ENCODE measurements at regions not wholly inside any gene's neighbourhood (a gene's known extent, or its start where the extent isn't known, plus 50 kb on each side); places are given as distances from the start of the nearest gene placed in this dataset.

DNA sequence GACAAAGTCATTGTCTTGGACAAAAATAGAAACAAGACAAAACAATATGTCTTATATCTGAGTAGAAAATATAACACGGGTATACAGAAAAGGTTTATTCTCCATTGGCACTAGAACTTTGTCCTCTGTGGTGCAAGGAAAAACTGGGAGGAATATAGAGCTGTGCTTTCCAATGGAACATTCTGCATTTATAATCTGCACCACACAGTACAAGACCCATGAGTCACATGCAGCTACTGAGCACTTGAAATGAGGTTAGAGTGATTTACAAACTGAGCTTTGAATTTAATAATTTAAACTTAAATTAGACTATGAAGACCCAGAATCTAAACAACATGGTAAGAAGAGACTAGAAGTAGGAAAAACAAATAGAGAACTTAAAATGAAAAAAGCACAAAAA is 86.1 kb downstream of the RAP2A start:
- H3K9me3 ChIP-seq, result no peaks in the 10 kb centered on the region
- H3K4me3 ChIP-seq, result no peak overlapping the region
- H3K4me2 ChIP-seq, result no peak overlapping the region
- ATAC-seq (no peak), DNase-seq (ENCODE audit: low read depth in 1 of 2, low spot score in 1 of 2) (no peak), FAIRE-seq (no peak)
- H3K4me1 ChIP-seq, result no peaks in the 10 kb centered on the region
- CTCF ChIA-PET, result no interaction called here
- POLR2A ChIA-PET, result no interaction called here
- TF ChIP-seq HEYL (CRISPR knock-in tag; IDR thresholded peaks at IDR 0.05) (no peak), PHF8 (IDR thresholded peaks at IDR 0.05; ENCODE audit: borderline replicate concordance, low read depth) (no peak), FOSB (CRISPR knock-in tag; IDR thresholded peaks at IDR 0.05) (no peak), EP300 (IDR thresholded peaks at IDR 0.05) (no peak), NPAS2 (CRISPR knock-in tag; IDR thresholded peaks at IDR 0.05; ENCODE audit: borderline replicate concordance) (no peak), GATA3 (IDR thresholded peaks at IDR 0.05; ENCODE audit: borderline replicate concordance) (no peak), BHLHE40 (IDR thresholded peaks at IDR 0.05; ENCODE audit: low read depth, low read length) (no peak), HOXB5 (CRISPR knock-in tag; IDR thresholded peaks at IDR 0.05) (no peak), HOXA7 (CRISPR knock-in tag; IDR thresholded peaks at IDR 0.05) (no peak), POLR2A (IDR thresholded peaks at IDR 0.05; ENCODE audit: low read length) (no peak), RCOR1 (IDR thresholded peaks at IDR 0.05; ENCODE audit: low read depth, low read length) (no peak)
- TF ChIP-seq, protein P1, sequence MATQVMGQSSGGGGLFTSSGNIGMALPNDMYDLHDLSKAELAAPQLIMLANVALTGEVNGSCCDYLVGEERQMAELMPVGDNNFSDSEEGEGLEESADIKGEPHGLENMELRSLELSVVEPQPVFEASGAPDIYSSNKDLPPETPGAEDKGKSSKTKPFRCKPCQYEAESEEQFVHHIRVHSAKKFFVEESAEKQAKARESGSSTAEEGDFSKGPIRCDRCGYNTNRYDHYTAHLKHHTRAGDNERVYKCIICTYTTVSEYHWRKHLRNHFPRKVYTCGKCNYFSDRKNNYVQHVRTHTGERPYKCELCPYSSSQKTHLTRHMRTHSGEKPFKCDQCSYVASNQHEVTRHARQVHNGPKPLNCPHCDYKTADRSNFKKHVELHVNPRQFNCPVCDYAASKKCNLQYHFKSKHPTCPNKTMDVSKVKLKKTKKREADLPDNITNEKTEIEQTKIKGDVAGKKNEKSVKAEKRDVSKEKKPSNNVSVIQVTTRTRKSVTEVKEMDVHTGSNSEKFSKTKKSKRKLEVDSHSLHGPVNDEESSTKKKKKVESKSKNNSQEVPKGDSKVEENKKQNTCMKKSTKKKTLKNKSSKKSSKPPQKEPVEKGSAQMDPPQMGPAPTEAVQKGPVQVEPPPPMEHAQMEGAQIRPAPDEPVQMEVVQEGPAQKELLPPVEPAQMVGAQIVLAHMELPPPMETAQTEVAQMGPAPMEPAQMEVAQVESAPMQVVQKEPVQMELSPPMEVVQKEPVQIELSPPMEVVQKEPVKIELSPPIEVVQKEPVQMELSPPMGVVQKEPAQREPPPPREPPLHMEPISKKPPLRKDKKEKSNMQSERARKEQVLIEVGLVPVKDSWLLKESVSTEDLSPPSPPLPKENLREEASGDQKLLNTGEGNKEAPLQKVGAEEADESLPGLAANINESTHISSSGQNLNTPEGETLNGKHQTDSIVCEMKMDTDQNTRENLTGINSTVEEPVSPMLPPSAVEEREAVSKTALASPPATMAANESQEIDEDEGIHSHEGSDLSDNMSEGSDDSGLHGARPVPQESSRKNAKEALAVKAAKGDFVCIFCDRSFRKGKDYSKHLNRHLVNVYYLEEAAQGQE (IDR thresholded peaks at IDR 0.05), result no peak
- H3K27ac ChIP-seq, result no peak overlapping the region
- WGBS (ENCODE audit: missing lambda C conversion rate), result 0% methylated on average over 1 of the region's 1 CpG

DNA sequence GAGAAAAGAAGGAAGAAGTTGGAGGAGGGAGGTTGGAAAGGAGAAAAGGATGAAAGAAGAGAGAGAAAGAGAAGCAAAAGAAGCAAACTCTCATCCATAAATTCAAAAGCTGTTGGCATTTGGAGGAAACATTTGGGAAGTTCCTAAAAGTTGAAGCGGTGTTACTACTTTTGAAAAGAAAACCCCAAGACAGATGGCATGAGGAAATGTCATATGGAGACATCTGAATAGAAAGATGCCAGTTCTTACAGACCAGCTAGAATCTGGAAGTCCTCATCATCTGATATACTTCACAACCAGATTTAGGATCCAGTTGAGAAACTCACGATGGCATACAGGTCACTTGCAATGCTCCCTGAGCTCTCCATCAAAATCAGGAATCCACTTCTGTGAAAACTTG is 86.9 kb downstream of the RAP2A start:
- POLR2A ChIA-PET, result no interaction called here
- no peaks in the 10 kb centered on the region for H3K9me3 ChIP-seq
- H3K4me2 ChIP-seq, result no peak overlapping the region
- no peaks in the 10 kb centered on the region for H3K4me1 ChIP-seq
- DNase-seq (ENCODE audit: low read depth in 1 of 2, low spot score in 1 of 2), result no peak
- CTCF ChIA-PET, result no interaction called here
- no peak for FAIRE-seq
- no peak for ATAC-seq
- no peak overlapping the region for H3K4me3 ChIP-seq
- H3K27ac ChIP-seq, result no peak overlapping the region
- 27% methylated on average over 2 of the region's 2 CpGs for WGBS (ENCODE audit: missing lambda C conversion rate)
- no peak for TF ChIP-seq HOXA7 (CRISPR knock-in tag; IDR thresholded peaks at IDR 0.05)
- TF ChIP-seq CEBPB (IDR thresholded peaks at IDR 0.05), result no peak
- TF ChIP-seq, protein P2, sequence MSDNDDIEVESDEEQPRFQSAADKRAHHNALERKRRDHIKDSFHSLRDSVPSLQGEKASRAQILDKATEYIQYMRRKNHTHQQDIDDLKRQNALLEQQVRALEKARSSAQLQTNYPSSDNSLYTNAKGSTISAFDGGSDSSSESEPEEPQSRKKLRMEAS (IDR thresholded peaks at IDR 0.05), result no peak
- no peak for TF ChIP-seq EHMT2 (IDR thresholded peaks at IDR 0.05; ENCODE audit: low read depth)
- no peak for TF ChIP-seq HDAC2 (IDR thresholded peaks at IDR 0.05)
- no peak for TF ChIP-seq TP53 (CRISPR knock-in tag; IDR thresholded peaks at IDR 0.05)
- TF ChIP-seq FOXS1 (CRISPR knock-in tag; IDR thresholded peaks at IDR 0.05), result no peak
- TF ChIP-seq CBX8 (IDR thresholded peaks at IDR 0.05), result no peak
- no peak for TF ChIP-seq RCOR1 (IDR thresholded peaks at IDR 0.05; ENCODE audit: low read depth, low read length)
- no peak for TF ChIP-seq FOSL2 (IDR thresholded peaks at IDR 0.05)
- TF ChIP-seq FOSL2 (CRISPR knock-in tag; IDR thresholded peaks at IDR 0.05), result no peak
- no peak for TF ChIP-seq NPAS2 (CRISPR knock-in tag; IDR thresholded peaks at IDR 0.05; ENCODE audit: borderline replicate concordance)
- TF ChIP-seq, protein P3, sequence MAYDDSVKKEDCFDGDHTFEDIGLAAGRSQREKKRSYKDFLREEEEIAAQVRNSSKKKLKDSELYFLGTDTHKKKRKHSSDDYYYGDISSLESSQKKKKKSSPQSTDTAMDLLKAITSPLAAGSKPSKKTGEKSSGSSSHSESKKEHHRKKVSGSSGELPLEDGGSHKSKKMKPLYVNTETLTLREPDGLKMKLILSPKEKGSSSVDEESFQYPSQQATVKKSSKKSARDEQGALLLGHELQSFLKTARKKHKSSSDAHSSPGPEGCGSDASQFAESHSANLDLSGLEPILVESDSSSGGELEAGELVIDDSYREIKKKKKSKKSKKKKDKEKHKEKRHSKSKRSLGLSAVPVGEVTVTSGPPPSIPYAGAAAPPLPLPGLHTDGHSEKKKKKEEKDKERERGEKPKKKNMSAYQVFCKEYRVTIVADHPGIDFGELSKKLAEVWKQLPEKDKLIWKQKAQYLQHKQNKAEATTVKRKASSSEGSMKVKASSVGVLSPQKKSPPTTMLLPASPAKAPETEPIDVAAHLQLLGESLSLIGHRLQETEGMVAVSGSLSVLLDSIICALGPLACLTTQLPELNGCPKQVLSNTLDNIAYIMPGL (CRISPR knock-in tag; IDR thresholded peaks at IDR 0.05; ENCODE audit: borderline replicate concordance), result no peak
- no peak for TF ChIP-seq SREBF2 (IDR thresholded peaks at IDR 0.05)
- TF ChIP-seq, protein P4, sequence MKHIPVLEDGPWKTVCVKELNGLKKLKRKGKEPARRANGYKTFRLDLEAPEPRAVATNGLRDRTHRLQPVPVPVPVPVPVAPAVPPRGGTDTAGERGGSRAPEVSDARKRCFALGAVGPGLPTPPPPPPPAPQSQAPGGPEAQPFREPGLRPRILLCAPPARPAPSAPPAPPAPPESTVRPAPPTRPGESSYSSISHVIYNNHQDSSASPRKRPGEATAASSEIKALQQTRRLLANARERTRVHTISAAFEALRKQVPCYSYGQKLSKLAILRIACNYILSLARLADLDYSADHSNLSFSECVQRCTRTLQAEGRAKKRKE (CRISPR knock-in tag; IDR thresholded peaks at IDR 0.05; ENCODE audit: low read depth), result no peak
- TF ChIP-seq CHD4 (IDR thresholded peaks at IDR 0.05; ENCODE audit: borderline replicate concordance), result no peak
- TF ChIP-seq NR3C1 (IDR thresholded peaks at IDR 0.05), result no peak
- TF ChIP-seq, protein P5, sequence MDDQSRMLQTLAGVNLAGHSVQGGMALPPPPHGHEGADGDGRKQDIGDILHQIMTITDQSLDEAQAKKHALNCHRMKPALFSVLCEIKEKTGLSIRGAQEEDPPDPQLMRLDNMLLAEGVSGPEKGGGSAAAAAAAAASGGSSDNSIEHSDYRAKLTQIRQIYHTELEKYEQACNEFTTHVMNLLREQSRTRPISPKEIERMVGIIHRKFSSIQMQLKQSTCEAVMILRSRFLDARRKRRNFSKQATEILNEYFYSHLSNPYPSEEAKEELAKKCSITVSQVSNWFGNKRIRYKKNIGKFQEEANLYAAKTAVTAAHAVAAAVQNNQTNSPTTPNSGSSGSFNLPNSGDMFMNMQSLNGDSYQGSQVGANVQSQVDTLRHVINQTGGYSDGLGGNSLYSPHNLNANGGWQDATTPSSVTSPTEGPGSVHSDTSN (IDR thresholded peaks at IDR 0.05), result no peak
- TF ChIP-seq, protein P6, sequence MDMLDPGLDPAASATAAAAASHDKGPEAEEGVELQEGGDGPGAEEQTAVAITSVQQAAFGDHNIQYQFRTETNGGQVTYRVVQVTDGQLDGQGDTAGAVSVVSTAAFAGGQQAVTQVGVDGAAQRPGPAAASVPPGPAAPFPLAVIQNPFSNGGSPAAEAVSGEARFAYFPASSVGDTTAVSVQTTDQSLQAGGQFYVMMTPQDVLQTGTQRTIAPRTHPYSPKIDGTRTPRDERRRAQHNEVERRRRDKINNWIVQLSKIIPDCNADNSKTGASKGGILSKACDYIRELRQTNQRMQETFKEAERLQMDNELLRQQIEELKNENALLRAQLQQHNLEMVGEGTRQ (IDR thresholded peaks at IDR 0.05), result no peak
- TF ChIP-seq, protein P1 (IDR thresholded peaks at IDR 0.05), result no peak

Data from A549 (cell line).